CD14-positive monocyte (primary cell): ENCODE measurements at regions not wholly inside any gene's neighbourhood (a gene's known extent, or its start where the extent isn't known, plus 50 kb on each side); places are given as distances from the start of the nearest gene placed in this dataset.
"Not testable (repeated sequence)": the region's sequence is repeated elsewhere in the genome, so short reads cannot be mapped to it uniquely, and the experiment has no call there.

ENCODE experiments used
- DNase-seq, 3 donors: peaks; one replicate each; pipeline ENCODE4 v3.0.0-alpha.2; 2011 to 2022
- H2AFZ ChIP-seq: 2 replicates; pipeline ENCODE4 v1.6.0; 2012; ENCODE audit warnings: mild to moderate bottlenecking, low read depth, low read length, inconsistent platforms; ENCODE audit not compliant: insufficient read depth, poor library complexity, severe bottlenecking
- H3K27ac ChIP-seq, 2 donors: 1 replicate in 1 of 2; 2 replicates in 1 of 2; pipeline ENCODE4 v1.5.1; 2012 to 2013; ENCODE audit warnings: low read length in 2 of 2, control low read depth in 1 of 2, inconsistent platforms in 1 of 2, low read depth in 1 of 2, mild to moderate bottlenecking in 1 of 2
- H3K27me3 ChIP-seq, 2 donors: one replicate each; pipeline versions ENCODE4 v1.6.0 to v1.6.1; 2011 to 2013; ENCODE audit warnings: low read length in 2 of 2; ENCODE audit not compliant: control insufficient read depth in 2 of 2, insufficient read depth in 2 of 2
- H3K36me3 ChIP-seq, 2 donors: replicated peaks in 1 of 2; 1 replicate in 1 of 2; 2 replicates in 1 of 2; pipeline versions ENCODE4 v1.5.1 to v1.6.1; 2012 to 2013; ENCODE audit warnings: low read length in 2 of 2, control low read depth in 1 of 2, inconsistent platforms in 1 of 2, mild to moderate bottlenecking in 1 of 2; ENCODE audit not compliant: insufficient read depth in 2 of 2, control insufficient read depth in 1 of 2
- H3K4me1 ChIP-seq, 2 donors: 1 replicate in 1 of 2; 2 replicates in 1 of 2; pipeline versions ENCODE4 v1.5.1 to v1.6.1; 2012 to 2013; ENCODE audit warnings: low read length in 2 of 2, control low read depth in 1 of 2, inconsistent platforms in 1 of 2, mild to moderate bottlenecking in 1 of 2, moderate library complexity in 1 of 2; ENCODE audit not compliant: insufficient read depth in 2 of 2, control insufficient read depth in 1 of 2
- H3K4me2 ChIP-seq: replicated peaks from 2 replicates; pipeline ENCODE3; 2012; ENCODE audit warnings: low read length, moderate library complexity, mild to moderate bottlenecking; ENCODE audit not compliant: poor library complexity, severe bottlenecking; ENCODE audit errors: extremely low read depth
- H3K4me3 ChIP-seq, 3 experiments: fragments of 200-600 bp in 1 of 3; sonication (generic) in 1 of 3; replicated peaks in 1 of 3; 1 replicate in 2 of 3; 2 replicates in 1 of 3; pipeline ENCODE4 v1.5.1; 2011 to 2013; ENCODE audit warnings: low read length in 3 of 3, mild to moderate bottlenecking in 3 of 3, control low read depth in 2 of 3, low read depth in 2 of 3, inconsistent platforms in 1 of 3, moderate library complexity in 1 of 3
- H3K79me2 ChIP-seq: 2 replicates; pipeline ENCODE4 v1.6.0; 2012; ENCODE audit warnings: mild to moderate bottlenecking, control low read depth, inconsistent platforms, low read length, moderate library complexity; ENCODE audit not compliant: insufficient read depth
- H3K9ac ChIP-seq: 2 replicates; pipeline ENCODE4 v1.6.0; 2017; ENCODE audit warnings: low read length, mild to moderate bottlenecking; ENCODE audit not compliant: insufficient read depth, poor library complexity, severe bottlenecking
- H3K9me3 ChIP-seq, 2 donors: replicated peaks in 1 of 2; 1 replicate in 1 of 2; 2 replicates in 1 of 2; pipeline versions ENCODE4 v1.5.1 to v1.6.1; 2012 to 2013; ENCODE audit warnings: low read length in 2 of 2, control low read depth in 1 of 2; ENCODE audit not compliant: control insufficient read depth in 1 of 2, insufficient read depth in 1 of 2
- H4K20me1 ChIP-seq: 2 replicates; pipeline ENCODE4 v1.6.0; 2012; ENCODE audit warnings: mild to moderate bottlenecking, low read length, control low read depth, moderate library complexity; ENCODE audit not compliant: insufficient read depth
- H3K27ac Mint-ChIP-seq, 7 donors: one replicate each; pipeline ENCODE4 v1.8.0; 2020; ENCODE audit warnings: mild to moderate bottlenecking in 7 of 7, mixed read lengths in 7 of 7, moderate library complexity in 6 of 7, inconsistent platforms in 2 of 7
- H3K27me3 Mint-ChIP-seq, 3 donors: one replicate each; pipeline ENCODE4 v1.8.0; 2021 to 2022; ENCODE audit warnings: low read depth in 3 of 3, mild to moderate bottlenecking in 3 of 3, mixed read lengths in 3 of 3, moderate library complexity in 3 of 3, inconsistent platforms in 1 of 3
- H3K36me3 Mint-ChIP-seq, 2 donors: one replicate each; pipeline ENCODE4 v1.8.0; 2020; ENCODE audit warnings: mixed read lengths in 2 of 2, inconsistent platforms in 1 of 2, mild to moderate bottlenecking in 1 of 2
- H3K4me1 Mint-ChIP-seq: one replicate; pipeline ENCODE4 v1.8.0; 2020; ENCODE audit warnings: mild to moderate bottlenecking, mixed read lengths
- H3K4me3 Mint-ChIP-seq, 2 donors: one replicate each; pipeline ENCODE4 v1.8.0; 2020; ENCODE audit warnings: mild to moderate bottlenecking in 2 of 2, mixed read lengths in 2 of 2, moderate library complexity in 1 of 2
- H3K9me3 Mint-ChIP-seq, 7 donors: one replicate each; pipeline ENCODE4 v1.8.0; 2020 to 2022; ENCODE audit warnings: mixed read lengths in 7 of 7, mild to moderate bottlenecking in 6 of 7, moderate library complexity in 6 of 7, inconsistent platforms in 2 of 7
- WGBS: methylation state at CpG from one replicate; pipeline ENCODE4 v1.1.5; 2013; ENCODE audit warnings: missing lambda C conversion rate; ENCODE audit not compliant: insufficient coverage; 5-methylcytosine and 5-hydroxymethylcytosine counted together
- intact Hi-C, 2 donors: fragments of 100-400 bp; cut with micrococcal nuclease; formaldehyde crosslinking; loops; one replicate each; pipeline versions ENCODE4 v1.15.0 to v1.15.1; 2023
- TF ChIP-seq, protein P1 (sequence below): fragments of 200-600 bp; IDR thresholded peaks from one replicate; pipeline ENCODE4 v1.8.0; 2022; ENCODE audit warnings: antibody characterized with exemption, mild to moderate bottlenecking

DNA sequence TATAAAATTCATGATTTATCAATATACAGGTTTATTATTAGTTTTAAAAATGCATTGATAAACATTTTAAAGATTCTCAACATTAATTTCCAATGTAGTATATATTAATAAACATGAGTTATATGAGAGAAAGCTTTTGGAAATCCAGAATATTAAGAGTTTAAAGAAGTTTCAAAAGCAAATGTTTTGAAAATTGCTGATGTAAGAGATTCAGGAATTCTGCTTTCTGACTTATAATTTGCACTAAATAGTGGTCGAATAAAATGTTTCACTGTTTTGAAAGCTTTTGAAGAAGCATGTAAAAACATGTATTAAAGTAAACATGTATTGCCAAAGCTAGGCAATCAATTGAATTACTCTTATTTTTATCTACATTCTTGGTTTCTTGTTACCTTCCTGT, 151.2 kb upstream of the CXorf51B start:
- no CpG with 5 or more reads among the region's 1 CpG for WGBS
- Histone ChIP-seq H3K36me3 (no peaks in the 10 kb centered on the region), H3K27me3 (no peaks in the 10 kb centered on the region), H3K4me3 (no peak overlapping the region), H3K9ac (no peak overlapping the region), H3K27ac (no peak overlapping the region), H2AFZ (no peak overlapping the region), H3K4me1 (no peaks in the 10 kb centered on the region), H3K4me2 (no peak overlapping the region), H3K9me3 (peaks cover 0 to 10% of the 10 kb centered on the region in 2 donors), H3K79me2 (no peaks in the 10 kb centered on the region), H4K20me1 (no peaks in the 10 kb centered on the region)
- Mint-ChIP-seq H3K9me3 (peaks cover 0 to 11% (median 2%) of the 10 kb centered on the region in 7 donors), H3K27ac (no peak overlapping the region), H3K27me3 (no peaks in the 10 kb centered on the region), H3K4me1 (no peaks in the 10 kb centered on the region), H3K36me3 (no peaks in the 10 kb centered on the region), H3K4me3 (no peak overlapping the region)
- TF ChIP-seq, protein P1, sequence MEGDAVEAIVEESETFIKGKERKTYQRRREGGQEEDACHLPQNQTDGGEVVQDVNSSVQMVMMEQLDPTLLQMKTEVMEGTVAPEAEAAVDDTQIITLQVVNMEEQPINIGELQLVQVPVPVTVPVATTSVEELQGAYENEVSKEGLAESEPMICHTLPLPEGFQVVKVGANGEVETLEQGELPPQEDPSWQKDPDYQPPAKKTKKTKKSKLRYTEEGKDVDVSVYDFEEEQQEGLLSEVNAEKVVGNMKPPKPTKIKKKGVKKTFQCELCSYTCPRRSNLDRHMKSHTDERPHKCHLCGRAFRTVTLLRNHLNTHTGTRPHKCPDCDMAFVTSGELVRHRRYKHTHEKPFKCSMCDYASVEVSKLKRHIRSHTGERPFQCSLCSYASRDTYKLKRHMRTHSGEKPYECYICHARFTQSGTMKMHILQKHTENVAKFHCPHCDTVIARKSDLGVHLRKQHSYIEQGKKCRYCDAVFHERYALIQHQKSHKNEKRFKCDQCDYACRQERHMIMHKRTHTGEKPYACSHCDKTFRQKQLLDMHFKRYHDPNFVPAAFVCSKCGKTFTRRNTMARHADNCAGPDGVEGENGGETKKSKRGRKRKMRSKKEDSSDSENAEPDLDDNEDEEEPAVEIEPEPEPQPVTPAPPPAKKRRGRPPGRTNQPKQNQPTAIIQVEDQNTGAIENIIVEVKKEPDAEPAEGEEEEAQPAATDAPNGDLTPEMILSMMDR: no peak
- DNase-seq: no peak
- intact Hi-C loops: no loop called here

DNA sequence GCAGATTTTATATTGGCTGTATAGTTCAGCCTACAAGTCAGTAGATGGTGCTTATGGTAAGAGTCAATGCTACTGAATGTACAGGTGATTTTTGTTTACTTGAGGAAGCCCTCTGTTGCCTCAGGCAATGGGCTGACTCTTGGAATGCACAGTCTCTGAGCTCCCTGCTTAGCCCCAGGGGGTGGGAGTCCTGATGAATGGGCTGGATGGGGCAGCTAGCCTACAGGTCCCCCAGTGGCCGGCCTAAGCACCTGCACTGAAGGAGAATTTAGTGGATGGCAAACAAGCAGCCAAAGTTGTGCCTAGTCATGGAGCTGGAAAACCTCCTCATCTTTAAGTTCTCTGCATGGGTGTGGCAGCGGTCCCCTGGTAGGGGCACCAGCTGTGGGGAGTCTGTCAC, 101.8 kb upstream of the CXorf51B start:
- Mint-ChIP-seq H3K27ac (no peak overlapping the region), H3K4me3 (no peak overlapping the region), H3K4me1 (no peaks in the 10 kb centered on the region), H3K27me3 (peaks cover 0 to 1% (median 0%) of the 10 kb centered on the region in 3 donors), H3K36me3 (no peaks in the 10 kb centered on the region), H3K9me3 (peaks cover 0 to 8% (median 1%) of the 10 kb centered on the region in 7 donors)
- Histone ChIP-seq H3K27me3 (no peaks in the 10 kb centered on the region), H3K4me2 (no peak overlapping the region), H3K4me3 (no peak overlapping the region), H2AFZ (no peak overlapping the region), H3K9me3 (peaks cover 0 to 10% of the 10 kb centered on the region in 2 donors), H3K36me3 (no peaks in the 10 kb centered on the region), H3K4me1 (no peaks in the 10 kb centered on the region), H4K20me1 (no peaks in the 10 kb centered on the region), H3K79me2 (no peaks in the 10 kb centered on the region), H3K27ac (no peak overlapping the region), H3K9ac (no peak overlapping the region)
- WGBS: no CpG with 5 or more reads among the region's 2 CpGs
- TF ChIP-seq, protein P1: no peak
- DNase-seq: no peak
- intact Hi-C loops: no loop called here

DNA sequence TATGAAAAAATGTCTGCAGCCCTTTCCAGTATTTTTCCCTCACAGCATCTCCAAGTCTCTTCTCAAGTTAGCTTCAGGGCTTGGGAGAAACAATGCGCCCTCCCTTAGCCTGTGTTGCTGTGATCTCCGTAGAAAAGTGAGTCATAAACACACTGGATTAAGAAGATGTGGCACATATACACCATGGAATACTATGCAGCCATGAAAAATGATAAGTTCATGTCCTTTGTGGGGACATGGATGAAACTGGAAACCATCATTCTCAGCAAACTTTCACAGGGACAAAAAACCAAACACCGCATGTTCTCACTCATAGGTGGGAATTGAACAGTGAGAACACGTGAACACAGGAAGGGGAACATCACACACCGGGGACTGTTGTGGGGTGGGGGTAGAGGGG, 100.7 kb upstream of the CXorf51B start:
- H3K9ac ChIP-seq, H3K4me2 ChIP-seq, H3K4me1 ChIP-seq, intact Hi-C loops, H3K9me3 Mint-ChIP-seq, H3K27ac Mint-ChIP-seq, H3K27me3 ChIP-seq, H3K27ac ChIP-seq, H2AFZ ChIP-seq, H3K36me3 ChIP-seq, H4K20me1 ChIP-seq, H3K4me3 ChIP-seq, H3K79me2 ChIP-seq, H3K4me3 Mint-ChIP-seq, H3K4me1 Mint-ChIP-seq, H3K36me3 Mint-ChIP-seq, H3K9me3 ChIP-seq, H3K27me3 Mint-ChIP-seq, DNase-seq: not testable (repeated sequence)
- WGBS: no CpG with 5 or more reads among the region's 5 CpGs
